ENCODE measurements at regions not wholly inside any gene's neighbourhood (a gene's known extent, or its start where the extent isn't known, plus 50 kb on each side); places are given as distances from the start of the nearest gene placed in this dataset.
"Not testable (repeated sequence)": the region's sequence is repeated elsewhere in the genome, so short reads cannot be mapped to it uniquely, and the experiment has no call there.

- ATAC-seq (replicated peaks; ENCODE audit: extremely low read depth, poor library complexity, severe bottlenecking) (no peak), DNase-seq (ENCODE audit: low spot score in 2 of 2) (no peak)
- no peaks in the 10 kb centered on the region for H3K27me3 Mint-ChIP-seq
- H3K9me3 Mint-ChIP-seq = peaks cover 32% of the 10 kb centered on the region
- H3K4me3 Mint-ChIP-seq = no peak overlapping the region
- no peak overlapping the region for H3K27ac Mint-ChIP-seq (ENCODE audit: low read depth)
- H3K36me3 Mint-ChIP-seq (ENCODE audit: insufficient read depth) = peaks cover 2% of the 10 kb centered on the region
- no peaks in the 10 kb centered on the region for H3K4me1 Mint-ChIP-seq
Measured at GRCh38 chr5:153939101-153939500, 99.6 kb downstream of the FAM114A2 start.

GRCh38 chr5:153938191-153938842 is 100.4 kb downstream of the FAM114A2 start:
- Mint-ChIP-seq H3K36me3 (ENCODE audit: insufficient read depth) (peaks cover 2% of the 10 kb centered on the region), H3K4me3 (no peak overlapping the region), H3K27me3 (no peaks in the 10 kb centered on the region), H3K9me3 (peaks cover 35% of the 10 kb centered on the region), H3K27ac (ENCODE audit: low read depth) (no peak overlapping the region), H3K4me1 (no peaks in the 10 kb centered on the region)
- ATAC-seq (replicated peaks; ENCODE audit: extremely low read depth, poor library complexity, severe bottlenecking) (no peak), DNase-seq (ENCODE audit: low spot score in 2 of 2) (no peak)

GRCh38 chr5:153937661-153938060 is 101.0 kb downstream of the FAM114A2 start:
- H3K9me3 Mint-ChIP-seq = peaks cover 32% of the 10 kb centered on the region
- no peak for ATAC-seq (replicated peaks; ENCODE audit: extremely low read depth, poor library complexity, severe bottlenecking)

GRCh38 chr5:153935151-153935550 is 103.6 kb downstream of the FAM114A2 start:
- not testable (repeated sequence) for H3K27me3 Mint-ChIP-seq; H3K27ac Mint-ChIP-seq (ENCODE audit: low read depth); ATAC-seq (replicated peaks; ENCODE audit: extremely low read depth, poor library complexity, severe bottlenecking); H3K4me1 Mint-ChIP-seq; DNase-seq (ENCODE audit: low spot score in 2 of 2); H3K36me3 Mint-ChIP-seq (ENCODE audit: insufficient read depth); H3K4me3 Mint-ChIP-seq
- peaks cover 20% of the 10 kb centered on the region for H3K9me3 Mint-ChIP-seq

More at GRCh38 chr5:153937661-153938060, 101.0 kb downstream of the FAM114A2 start:
- Mint-ChIP-seq H3K27me3 (no peaks in the 10 kb centered on the region), H3K4me3 (no peak overlapping the region), H3K36me3 (ENCODE audit: insufficient read depth) (peaks cover 2% of the 10 kb centered on the region), H3K27ac (ENCODE audit: low read depth) (no peak overlapping the region), H3K4me1 (no peaks in the 10 kb centered on the region)
- no peak for DNase-seq (ENCODE audit: low spot score in 2 of 2)

GRCh38 chr5:153926201-153926600 is 112.5 kb downstream of the FAM114A2 start:
- Mint-ChIP-seq H3K4me3 (no peak overlapping the region), H3K9me3 (no peaks in the 10 kb centered on the region), H3K4me1 (no peaks in the 10 kb centered on the region), H3K36me3 (ENCODE audit: insufficient read depth) (no peaks in the 10 kb centered on the region), H3K27ac (ENCODE audit: low read depth) (no peak overlapping the region), H3K27me3 (peaks cover 56% of the 10 kb centered on the region)
- ATAC-seq (replicated peaks; ENCODE audit: extremely low read depth, poor library complexity, severe bottlenecking) (no peak), DNase-seq (ENCODE audit: low spot score in 2 of 2) (no peak)

- H3K36me3 Mint-ChIP-seq (ENCODE audit: insufficient read depth) = no peaks in the 10 kb centered on the region
- no peak for ATAC-seq (replicated peaks; ENCODE audit: extremely low read depth, poor library complexity, severe bottlenecking)
- peaks cover 70% of the 10 kb centered on the region for H3K27me3 Mint-ChIP-seq
- no peaks in the 10 kb centered on the region for H3K4me1 Mint-ChIP-seq
- no peak overlapping the region for H3K4me3 Mint-ChIP-seq
- DNase-seq (ENCODE audit: low spot score in 2 of 2) = no peak
- no peak overlapping the region for H3K27ac Mint-ChIP-seq (ENCODE audit: low read depth)
- H3K9me3 Mint-ChIP-seq = peaks cover 17% of the 10 kb centered on the region
Measured at GRCh38 chr5:153919161-153919560, 119.5 kb downstream of the FAM114A2 start.

- H3K9me3 Mint-ChIP-seq = no peaks in the 10 kb centered on the region
- DNase-seq (ENCODE audit: low spot score in 2 of 2) (no peak), ATAC-seq (replicated peaks; ENCODE audit: extremely low read depth, poor library complexity, severe bottlenecking) (no peak)
- H3K4me3 Mint-ChIP-seq = no peak overlapping the region
- H3K27me3 Mint-ChIP-seq = no peaks in the 10 kb centered on the region
- no peaks in the 10 kb centered on the region for H3K36me3 Mint-ChIP-seq (ENCODE audit: insufficient read depth)
- no peak overlapping the region for H3K27ac Mint-ChIP-seq (ENCODE audit: low read depth)
- no peaks in the 10 kb centered on the region for H3K4me1 Mint-ChIP-seq
Measured at GRCh38 chr5:153907170-153907775, 131.4 kb downstream of the FAM114A2 start.

- DNase-seq (ENCODE audit: low spot score in 2 of 2) (no peak), ATAC-seq (replicated peaks; ENCODE audit: extremely low read depth, poor library complexity, severe bottlenecking) (no peak)
- H3K36me3 Mint-ChIP-seq (ENCODE audit: insufficient read depth) = no peaks in the 10 kb centered on the region
- no peak overlapping the region for H3K27ac Mint-ChIP-seq (ENCODE audit: low read depth)
- H3K4me1 Mint-ChIP-seq = no peaks in the 10 kb centered on the region
- H3K9me3 Mint-ChIP-seq = no peaks in the 10 kb centered on the region
- H3K4me3 Mint-ChIP-seq = no peak overlapping the region
- H3K27me3 Mint-ChIP-seq = no peaks in the 10 kb centered on the region
Measured at GRCh38 chr5:153905219-153905618, 133.5 kb downstream of the FAM114A2 start.

- no peaks in the 10 kb centered on the region for H3K36me3 Mint-ChIP-seq (ENCODE audit: insufficient read depth)
- DNase-seq (ENCODE audit: low spot score in 2 of 2) = no peak
- H3K9me3 Mint-ChIP-seq = no peaks in the 10 kb centered on the region
Measured at GRCh38 chr5:153903321-153903720, 135.4 kb downstream of the FAM114A2 start.

GRCh38 chr5:153902016-153902415 is 136.7 kb downstream of the FAM114A2 start:
- ATAC-seq (replicated peaks; ENCODE audit: extremely low read depth, poor library complexity, severe bottlenecking) (no peak), DNase-seq (ENCODE audit: low spot score in 2 of 2) (no peak)
- Mint-ChIP-seq H3K36me3 (ENCODE audit: insufficient read depth) (no peaks in the 10 kb centered on the region), H3K27me3 (peaks cover 17% of the 10 kb centered on the region), H3K4me1 (no peaks in the 10 kb centered on the region), H3K4me3 (no peak overlapping the region), H3K27ac (ENCODE audit: low read depth) (no peak overlapping the region), H3K9me3 (no peaks in the 10 kb centered on the region)

More at GRCh38 chr5:153903321-153903720, 135.4 kb downstream of the FAM114A2 start:
- no peak for ATAC-seq (replicated peaks; ENCODE audit: extremely low read depth, poor library complexity, severe bottlenecking)
- no peak overlapping the region for H3K27ac Mint-ChIP-seq (ENCODE audit: low read depth)
- no peaks in the 10 kb centered on the region for H3K4me1 Mint-ChIP-seq
- no peak overlapping the region for H3K4me3 Mint-ChIP-seq
- peaks cover 4% of the 10 kb centered on the region for H3K27me3 Mint-ChIP-seq

- Mint-ChIP-seq H3K27me3 (peaks cover 19% of the 10 kb centered on the region), H3K27ac (ENCODE audit: low read depth) (no peak overlapping the region), H3K36me3 (ENCODE audit: insufficient read depth) (no peaks in the 10 kb centered on the region), H3K9me3 (no peaks in the 10 kb centered on the region), H3K4me1 (no peaks in the 10 kb centered on the region), H3K4me3 (no peak overlapping the region)
- no peak for DNase-seq (ENCODE audit: low spot score in 2 of 2)
- ATAC-seq (replicated peaks; ENCODE audit: extremely low read depth, poor library complexity, severe bottlenecking) = no peak
Measured at GRCh38 chr5:153901449-153901848, 137.3 kb downstream of the FAM114A2 start.

- no peak for ATAC-seq (replicated peaks; ENCODE audit: extremely low read depth, poor library complexity, severe bottlenecking)
- no peak for DNase-seq (ENCODE audit: low spot score in 2 of 2)
- no peaks in the 10 kb centered on the region for H3K4me1 Mint-ChIP-seq
Measured at GRCh38 chr5:153900703-153901395, 137.9 kb downstream of the FAM114A2 start.

GRCh38 chr5:153899746-153900145 is 139.0 kb downstream of the FAM114A2 start:
- H3K36me3 Mint-ChIP-seq (ENCODE audit: insufficient read depth) = no peaks in the 10 kb centered on the region
- H3K4me1 Mint-ChIP-seq = no peaks in the 10 kb centered on the region
- ATAC-seq (replicated peaks; ENCODE audit: extremely low read depth, poor library complexity, severe bottlenecking) (no peak), DNase-seq (ENCODE audit: low spot score in 2 of 2) (no peak)
- H3K27me3 Mint-ChIP-seq = peaks cover 19% of the 10 kb centered on the region
- H3K4me3 Mint-ChIP-seq = no peak overlapping the region
- H3K9me3 Mint-ChIP-seq = no peaks in the 10 kb centered on the region
- no peak overlapping the region for H3K27ac Mint-ChIP-seq (ENCODE audit: low read depth)

More at GRCh38 chr5:153900703-153901395, 137.9 kb downstream of the FAM114A2 start:
- no peaks in the 10 kb centered on the region for H3K36me3 Mint-ChIP-seq (ENCODE audit: insufficient read depth)
- H3K27me3 Mint-ChIP-seq = peaks cover 19% of the 10 kb centered on the region
- H3K27ac Mint-ChIP-seq (ENCODE audit: low read depth) = no peak overlapping the region
- H3K9me3 Mint-ChIP-seq = no peaks in the 10 kb centered on the region
- H3K4me3 Mint-ChIP-seq = no peak overlapping the region
